ENCODE measurements at regions not wholly inside any gene's neighbourhood (a gene's known extent, or its start where the extent isn't known, plus 50 kb on each side); places are given as distances from the start of the nearest gene placed in this dataset.

DNA sequence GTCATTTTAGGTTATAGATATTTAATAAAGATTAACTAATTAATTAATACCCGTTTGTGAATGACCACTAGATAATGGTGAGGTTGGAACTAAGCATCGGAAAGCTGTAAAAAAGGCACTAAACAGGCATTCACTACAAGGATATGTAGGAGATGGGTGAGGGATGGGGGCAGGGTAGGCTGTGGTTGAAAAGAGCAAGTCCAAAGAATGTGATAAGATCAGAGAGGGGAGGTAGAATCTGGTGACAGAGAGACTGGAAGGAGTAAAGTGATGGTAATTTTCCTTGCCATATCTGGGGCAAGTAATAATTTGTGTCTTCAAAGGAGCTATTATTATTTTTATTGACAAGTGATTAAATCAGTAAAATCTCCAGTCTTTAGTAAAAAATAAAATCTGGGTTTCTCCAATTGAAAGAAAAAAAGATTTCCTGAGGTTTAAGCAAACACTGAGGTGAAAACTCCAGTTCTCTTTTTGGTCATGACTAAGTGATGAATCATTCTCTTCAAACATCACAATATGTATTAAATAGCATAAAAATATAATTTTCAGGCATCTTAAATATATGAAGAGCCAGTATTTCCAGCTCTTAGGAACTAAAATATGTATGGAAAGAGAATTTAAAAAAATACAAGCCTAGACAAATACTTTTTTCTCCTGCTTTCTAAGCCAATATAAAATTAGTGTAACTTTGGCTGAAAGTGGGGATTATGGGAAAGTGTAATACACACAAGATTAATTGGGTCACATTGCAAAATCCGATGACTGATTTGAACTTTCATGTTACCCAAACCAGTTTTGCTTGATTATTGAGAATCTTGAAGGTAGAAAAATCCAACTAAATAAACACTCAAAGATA, 259.1 kb upstream of the RBMS1 start:
- TF ChIP-seq CHD2 (IDR thresholded peaks at IDR 0.05; ENCODE audit: low read length, partially characterized antibody) (no peak), REST (IDR thresholded peaks at IDR 0.05) (no peak), MYC (IDR thresholded peaks at IDR 0.05; ENCODE audit: borderline replicate concordance, low read length) (no peak), NFE2L2 (conservative IDR thresholded peaks at IDR 0.05; ENCODE audit: low read length) (no peak), MAFK (IDR thresholded peaks at IDR 0.05; ENCODE audit: partially characterized antibody) (no peak), CEBPB (IDR thresholded peaks at IDR 0.05) (peak; percentile 73 to 87)
- TF ChIP-seq, protein P1, sequence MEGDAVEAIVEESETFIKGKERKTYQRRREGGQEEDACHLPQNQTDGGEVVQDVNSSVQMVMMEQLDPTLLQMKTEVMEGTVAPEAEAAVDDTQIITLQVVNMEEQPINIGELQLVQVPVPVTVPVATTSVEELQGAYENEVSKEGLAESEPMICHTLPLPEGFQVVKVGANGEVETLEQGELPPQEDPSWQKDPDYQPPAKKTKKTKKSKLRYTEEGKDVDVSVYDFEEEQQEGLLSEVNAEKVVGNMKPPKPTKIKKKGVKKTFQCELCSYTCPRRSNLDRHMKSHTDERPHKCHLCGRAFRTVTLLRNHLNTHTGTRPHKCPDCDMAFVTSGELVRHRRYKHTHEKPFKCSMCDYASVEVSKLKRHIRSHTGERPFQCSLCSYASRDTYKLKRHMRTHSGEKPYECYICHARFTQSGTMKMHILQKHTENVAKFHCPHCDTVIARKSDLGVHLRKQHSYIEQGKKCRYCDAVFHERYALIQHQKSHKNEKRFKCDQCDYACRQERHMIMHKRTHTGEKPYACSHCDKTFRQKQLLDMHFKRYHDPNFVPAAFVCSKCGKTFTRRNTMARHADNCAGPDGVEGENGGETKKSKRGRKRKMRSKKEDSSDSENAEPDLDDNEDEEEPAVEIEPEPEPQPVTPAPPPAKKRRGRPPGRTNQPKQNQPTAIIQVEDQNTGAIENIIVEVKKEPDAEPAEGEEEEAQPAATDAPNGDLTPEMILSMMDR (IDR thresholded peaks at IDR 0.05) = no peak
- TF ChIP-seq, protein P2, sequence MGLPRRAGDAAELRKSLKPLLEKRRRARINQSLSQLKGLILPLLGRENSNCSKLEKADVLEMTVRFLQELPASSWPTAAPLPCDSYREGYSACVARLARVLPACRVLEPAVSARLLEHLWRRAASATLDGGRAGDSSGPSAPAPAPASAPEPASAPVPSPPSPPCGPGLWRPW (IDR thresholded peaks at IDR 0.05) = peak; percentile 54; the same call in 1 of the 2 replicates
